WTC11 (cell line): ENCODE measurements at regions not wholly inside any gene's neighbourhood (a gene's known extent, or its start where the extent isn't known, plus 50 kb on each side); places are given as distances from the start of the nearest gene placed in this dataset.

Experiments
- MXD4 ChIP-seq: fragments of 250-450 bp; sonication (Bioruptor Pico); IDR thresholded peaks from 2 replicates; pipeline ENCODE4 v1.8.0; 2021; ENCODE audit warnings: mild to moderate bottlenecking, moderate library complexity, borderline replicate concordance
- NFYB ChIP-seq: sonication (generic); formaldehyde crosslinking; conservative IDR thresholded peaks from 2 replicates; pipeline ENCODE4 v1.8.0; 2022; ENCODE audit warnings: low read depth, missing genetic modification reagents
- NR1H2 ChIP-seq: sonication (generic); formaldehyde crosslinking; IDR thresholded peaks from 2 replicates; pipeline ENCODE4 v1.9.0; 2021; ENCODE audit warnings: mild to moderate bottlenecking, moderate library complexity, missing genetic modification reagents
- SMAD3 ChIP-seq: sonication (generic); formaldehyde crosslinking; IDR thresholded peaks from 2 replicates; pipeline ENCODE4 v1.8.0; 2022; ENCODE audit warnings: missing genetic modification reagents, mild to moderate bottlenecking, borderline replicate concordance
- SP1 ChIP-seq: sonication (generic); formaldehyde crosslinking; conservative IDR thresholded peaks from 2 replicates; pipeline ENCODE4 v1.8.1; 2022; ENCODE audit warnings: missing genetic modification reagents
- TF ChIP-seq, protein P1 (sequence below): sonication (generic); formaldehyde crosslinking; conservative IDR thresholded peaks from 2 replicates; pipeline ENCODE4 v1.8.1; 2022; ENCODE audit warnings: mild to moderate bottlenecking, missing genetic modification reagents
- TF ChIP-seq, protein P2 (sequence below): fragments of 200-600 bp; IDR thresholded peaks from 2 replicates; pipeline ENCODE4 v1.8.0; 2022; ENCODE audit warnings: antibody characterized with exemption
- TF ChIP-seq, protein P3 (sequence below): sonication (generic); formaldehyde crosslinking; IDR thresholded peaks from 2 replicates; pipeline ENCODE4 v1.8.1; 2022; ENCODE audit warnings: mild to moderate bottlenecking, missing genetic modification reagents, moderate library complexity, borderline replicate concordance

DNA sequence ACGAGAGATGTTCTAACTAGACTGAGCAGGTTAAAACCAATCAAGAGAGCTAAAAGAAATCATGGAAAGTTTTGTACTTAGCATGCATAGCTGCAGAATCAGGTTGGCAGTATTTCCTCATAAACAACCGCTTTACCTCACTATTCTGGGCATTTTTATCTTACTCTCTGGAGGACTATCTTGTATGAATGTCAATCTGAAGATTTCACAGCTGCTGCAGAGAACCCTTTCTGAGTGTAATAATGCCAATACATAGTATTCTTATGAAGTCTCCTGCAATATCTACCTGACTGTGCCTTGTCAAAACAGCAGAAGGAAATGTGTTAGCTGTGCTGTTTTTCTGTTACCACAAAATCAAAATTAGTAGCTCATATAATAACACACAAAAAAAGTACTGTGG, 705.9 kb upstream of the FSHR start:
- TF ChIP-seq, protein P1, sequence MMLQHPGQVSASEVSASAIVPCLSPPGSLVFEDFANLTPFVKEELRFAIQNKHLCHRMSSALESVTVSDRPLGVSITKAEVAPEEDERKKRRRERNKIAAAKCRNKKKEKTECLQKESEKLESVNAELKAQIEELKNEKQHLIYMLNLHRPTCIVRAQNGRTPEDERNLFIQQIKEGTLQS (CRISPR knock-in tag), result no peak
- TF ChIP-seq MXD4 (CRISPR knock-in tag) (no peak), NFYB (CRISPR knock-in tag) (no peak), SP1 (CRISPR knock-in tag) (no peak), NR1H2 (no peak), SMAD3 (CRISPR knock-in tag) (no peak)
- TF ChIP-seq, protein P2, sequence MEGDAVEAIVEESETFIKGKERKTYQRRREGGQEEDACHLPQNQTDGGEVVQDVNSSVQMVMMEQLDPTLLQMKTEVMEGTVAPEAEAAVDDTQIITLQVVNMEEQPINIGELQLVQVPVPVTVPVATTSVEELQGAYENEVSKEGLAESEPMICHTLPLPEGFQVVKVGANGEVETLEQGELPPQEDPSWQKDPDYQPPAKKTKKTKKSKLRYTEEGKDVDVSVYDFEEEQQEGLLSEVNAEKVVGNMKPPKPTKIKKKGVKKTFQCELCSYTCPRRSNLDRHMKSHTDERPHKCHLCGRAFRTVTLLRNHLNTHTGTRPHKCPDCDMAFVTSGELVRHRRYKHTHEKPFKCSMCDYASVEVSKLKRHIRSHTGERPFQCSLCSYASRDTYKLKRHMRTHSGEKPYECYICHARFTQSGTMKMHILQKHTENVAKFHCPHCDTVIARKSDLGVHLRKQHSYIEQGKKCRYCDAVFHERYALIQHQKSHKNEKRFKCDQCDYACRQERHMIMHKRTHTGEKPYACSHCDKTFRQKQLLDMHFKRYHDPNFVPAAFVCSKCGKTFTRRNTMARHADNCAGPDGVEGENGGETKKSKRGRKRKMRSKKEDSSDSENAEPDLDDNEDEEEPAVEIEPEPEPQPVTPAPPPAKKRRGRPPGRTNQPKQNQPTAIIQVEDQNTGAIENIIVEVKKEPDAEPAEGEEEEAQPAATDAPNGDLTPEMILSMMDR, result no peak
- TF ChIP-seq, protein P3, sequence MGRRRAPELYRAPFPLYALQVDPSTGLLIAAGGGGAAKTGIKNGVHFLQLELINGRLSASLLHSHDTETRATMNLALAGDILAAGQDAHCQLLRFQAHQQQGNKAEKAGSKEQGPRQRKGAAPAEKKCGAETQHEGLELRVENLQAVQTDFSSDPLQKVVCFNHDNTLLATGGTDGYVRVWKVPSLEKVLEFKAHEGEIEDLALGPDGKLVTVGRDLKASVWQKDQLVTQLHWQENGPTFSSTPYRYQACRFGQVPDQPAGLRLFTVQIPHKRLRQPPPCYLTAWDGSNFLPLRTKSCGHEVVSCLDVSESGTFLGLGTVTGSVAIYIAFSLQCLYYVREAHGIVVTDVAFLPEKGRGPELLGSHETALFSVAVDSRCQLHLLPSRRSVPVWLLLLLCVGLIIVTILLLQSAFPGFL (CRISPR knock-in tag), result no peak
